Fibroblast of upper back skin (primary cell): ENCODE measurements at regions not wholly inside any gene's neighbourhood (a gene's known extent, or its start where the extent isn't known, plus 50 kb on each side); places are given as distances from the start of the nearest gene placed in this dataset.
"Not testable (repeated sequence)": the region's sequence is repeated elsewhere in the genome, so short reads cannot be mapped to it uniquely, and the experiment has no call there.

Experiments
- DNase-seq: peaks from one replicate; pipeline ENCODE4 v3.0.0-alpha.2; 2013

GRCh38 chr7:21330462-21331178, 97.3 kb upstream of the SP4 start:
- DNase-seq = no peak

- DNase-seq = no peak
Measured at GRCh38 chr7:21334906-21335305, 93.0 kb upstream of the SP4 start.

GRCh38 chr7:21336743-21337142, 91.1 kb upstream of the SP4 start:
- no peak for DNase-seq

GRCh38 chr7:21338728-21339164, 89.1 kb upstream of the SP4 start:
- no peak for DNase-seq

- DNase-seq = not testable (repeated sequence)
Measured at GRCh38 chr7:21344900-21345299, 83.0 kb upstream of the SP4 start.

- no peak for DNase-seq
Measured at GRCh38 chr7:21345361-21345760, 82.5 kb upstream of the SP4 start.

GRCh38 chr7:21346297-21346696, 81.6 kb upstream of the SP4 start:
- no peak for DNase-seq

GRCh38 chr7:21352540-21353387, 75.1 kb upstream of the SP4 start:
- no peak for DNase-seq

GRCh38 chr7:21353388-21353780, 74.5 kb upstream of the SP4 start:
- no peak for DNase-seq

- DNase-seq = no peak
Measured at GRCh38 chr7:21354284-21354683, 73.6 kb upstream of the SP4 start.

GRCh38 chr7:21355406-21355874, 72.4 kb upstream of the SP4 start:
- no peak for DNase-seq

GRCh38 chr7:21356616-21357015, 71.3 kb upstream of the SP4 start:
- no peak for DNase-seq

- no peak for DNase-seq
Measured at GRCh38 chr7:21357151-21358097, 70.5 kb upstream of the SP4 start.

- DNase-seq = no peak
Measured at GRCh38 chr7:21358648-21359047, 69.2 kb upstream of the SP4 start.

- DNase-seq = no peak
Measured at GRCh38 chr7:21359163-21359562, 68.7 kb upstream of the SP4 start.

- DNase-seq = no peak
Measured at GRCh38 chr7:21361413-21362125, 66.3 kb upstream of the SP4 start.

- DNase-seq = no peak
Measured at GRCh38 chr7:21364801-21365271, 63.0 kb upstream of the SP4 start.

GRCh38 chr7:21365866-21366624, 61.8 kb upstream of the SP4 start:
- DNase-seq = peak; percentile 0

- no peak for DNase-seq
Measured at GRCh38 chr7:21367081-21367480, 60.8 kb upstream of the SP4 start.

GRCh38 chr7:21367537-21367936, 60.3 kb upstream of the SP4 start:
- DNase-seq = no peak

GRCh38 chr7:21368317-21368716, 59.6 kb upstream of the SP4 start:
- no peak for DNase-seq
